Thoracic aorta (tissue), 2 donors: ENCODE measurements at regions not wholly inside any gene's neighbourhood (a gene's known extent, or its start where the extent isn't known, plus 50 kb on each side); places are given as distances from the start of the nearest gene placed in this dataset.
"Not testable (repeated sequence)": the region's sequence is repeated elsewhere in the genome, so short reads cannot be mapped to it uniquely, and the experiment has no call there.

ENCODE experiments used
- ATAC-seq: fragments of 150-250 bp; one replicate; pipeline ENCODE4 v1.8.0; 2017; ENCODE audit warnings: low read depth; ENCODE audit not compliant: insufficient number of reproducible peaks, low FRiP score
- DNase-seq: peaks from one replicate; pipeline ENCODE4 v3.0.0-alpha.2; 2020; ENCODE audit warnings: low spot score
- H3K27ac ChIP-seq, 2 donors: fragments of 200-600 bp; sonication (generic); 1 replicate in 1 of 2; 2 replicates in 1 of 2; pipeline ENCODE4 v1.5.1; 2016; ENCODE audit warnings: mild to moderate bottlenecking in 2 of 2, moderate library complexity in 2 of 2
- H3K27me3 ChIP-seq: fragments of 200-600 bp; sonication (generic); replicated peaks from 2 replicates; pipeline ENCODE4 v1.6.0; 2016; ENCODE audit warnings: mild to moderate bottlenecking; ENCODE audit not compliant: insufficient read depth
- H3K36me3 ChIP-seq: fragments of 200-600 bp; sonication (generic); one replicate; pipeline ENCODE4 v1.5.1; 2016
- H3K4me1 ChIP-seq, 2 donors: fragments of 200-600 bp; sonication (generic); 1 replicate in 1 of 2; 2 replicates in 1 of 2; pipeline versions ENCODE4 v1.5.1 to v1.6.0; 2016; ENCODE audit warnings: low read depth in 2 of 2, mild to moderate bottlenecking in 1 of 2; ENCODE audit not compliant: control insufficient read depth in 1 of 2
- H3K4me3 ChIP-seq: fragments of 200-600 bp; sonication (generic); 2 replicates; pipeline ENCODE4 v1.5.1; 2016; ENCODE audit warnings: mild to moderate bottlenecking
- H3K9me3 ChIP-seq: fragments of 200-600 bp; sonication (generic); 2 replicates; pipeline ENCODE4 v1.5.1; 2016
- TF ChIP-seq, protein P1 (sequence below): fragments of 200-600 bp; sonication (generic); IDR thresholded peaks from one replicate; pipeline ENCODE4 v1.5.1; 2019; ENCODE audit warnings: antibody characterized with exemption

DNA sequence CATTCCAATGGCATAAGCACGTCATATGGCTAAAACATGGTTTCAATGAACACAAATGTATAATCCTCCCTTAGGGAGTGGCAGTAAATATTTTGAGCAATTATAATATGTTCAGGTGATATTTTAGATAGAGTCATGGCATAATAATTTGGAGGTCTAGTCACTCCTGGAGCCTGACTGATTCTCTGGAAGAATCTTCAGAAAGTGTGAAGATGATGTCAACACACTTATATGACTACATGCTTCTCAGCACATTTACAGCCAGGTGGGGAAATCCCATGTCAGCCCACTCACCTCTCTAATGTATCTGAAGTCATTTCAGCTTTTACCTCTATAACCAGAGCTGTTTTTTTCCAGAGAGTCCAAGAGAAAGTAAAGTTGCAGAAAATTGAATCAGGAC is 474.8 kb downstream of the SHISA9 start:
- no peaks in the 10 kb centered on the region for H3K4me1 ChIP-seq
- no peak overlapping the region for H3K4me3 ChIP-seq
- no peaks in the 10 kb centered on the region for H3K9me3 ChIP-seq
- DNase-seq (no peak), ATAC-seq (no peak)
- TF ChIP-seq, protein P1, sequence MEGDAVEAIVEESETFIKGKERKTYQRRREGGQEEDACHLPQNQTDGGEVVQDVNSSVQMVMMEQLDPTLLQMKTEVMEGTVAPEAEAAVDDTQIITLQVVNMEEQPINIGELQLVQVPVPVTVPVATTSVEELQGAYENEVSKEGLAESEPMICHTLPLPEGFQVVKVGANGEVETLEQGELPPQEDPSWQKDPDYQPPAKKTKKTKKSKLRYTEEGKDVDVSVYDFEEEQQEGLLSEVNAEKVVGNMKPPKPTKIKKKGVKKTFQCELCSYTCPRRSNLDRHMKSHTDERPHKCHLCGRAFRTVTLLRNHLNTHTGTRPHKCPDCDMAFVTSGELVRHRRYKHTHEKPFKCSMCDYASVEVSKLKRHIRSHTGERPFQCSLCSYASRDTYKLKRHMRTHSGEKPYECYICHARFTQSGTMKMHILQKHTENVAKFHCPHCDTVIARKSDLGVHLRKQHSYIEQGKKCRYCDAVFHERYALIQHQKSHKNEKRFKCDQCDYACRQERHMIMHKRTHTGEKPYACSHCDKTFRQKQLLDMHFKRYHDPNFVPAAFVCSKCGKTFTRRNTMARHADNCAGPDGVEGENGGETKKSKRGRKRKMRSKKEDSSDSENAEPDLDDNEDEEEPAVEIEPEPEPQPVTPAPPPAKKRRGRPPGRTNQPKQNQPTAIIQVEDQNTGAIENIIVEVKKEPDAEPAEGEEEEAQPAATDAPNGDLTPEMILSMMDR, result no peak
- H3K27me3 ChIP-seq, result no peaks in the 10 kb centered on the region
- no peaks in the 10 kb centered on the region for H3K36me3 ChIP-seq
- H3K27ac ChIP-seq, result no peak overlapping the region

DNA sequence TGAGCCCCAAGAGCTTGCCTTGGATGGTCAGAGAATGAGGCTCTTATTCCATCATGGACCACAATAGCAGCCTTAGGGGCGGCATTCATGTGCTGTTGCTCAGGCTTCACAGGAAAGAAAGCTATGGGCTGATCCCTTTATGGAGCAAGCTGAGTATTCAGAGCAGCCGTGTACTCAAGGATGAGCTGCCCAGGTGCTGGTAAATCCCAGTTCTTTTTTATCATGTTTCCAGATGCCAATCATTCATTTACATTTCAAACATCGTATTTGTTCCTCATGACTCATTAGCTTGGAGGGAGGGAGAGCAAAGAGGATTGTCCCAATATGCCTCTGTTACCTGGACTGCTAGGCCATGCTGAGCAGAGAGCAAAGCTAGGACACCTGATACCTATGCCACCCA is 475.7 kb downstream of the SHISA9 start:
- DNase-seq, result no peak
- H3K9me3 ChIP-seq, result no peaks in the 10 kb centered on the region
- H3K4me3 ChIP-seq, result no peak overlapping the region
- H3K27ac ChIP-seq, result no peak overlapping the region
- no peak for ATAC-seq
- no peaks in the 10 kb centered on the region for H3K36me3 ChIP-seq
- H3K27me3 ChIP-seq, result no peaks in the 10 kb centered on the region
- TF ChIP-seq, protein P1, result no peak
- no peaks in the 10 kb centered on the region for H3K4me1 ChIP-seq

DNA sequence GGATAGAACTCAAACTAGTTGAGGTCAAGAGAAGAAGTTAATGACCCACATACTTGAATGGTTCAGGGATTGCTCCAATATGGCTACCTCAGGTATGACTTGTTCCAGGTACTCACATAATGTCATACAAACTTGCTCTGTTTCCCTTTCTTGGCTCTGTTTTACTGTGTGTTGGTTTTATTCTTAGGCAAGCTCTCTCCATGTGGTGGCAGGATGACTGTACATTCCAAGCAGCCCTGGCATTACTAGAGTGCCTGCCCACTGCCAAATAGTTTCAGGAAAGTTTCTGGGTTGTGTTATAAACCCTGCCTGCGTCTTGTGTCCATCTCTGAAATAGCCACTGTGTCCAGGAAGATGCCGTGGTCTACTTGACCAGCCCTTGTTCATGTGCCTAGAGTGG is 476.8 kb downstream of the SHISA9 start:
- no peak overlapping the region for H3K27ac ChIP-seq
- no peaks in the 10 kb centered on the region for H3K36me3 ChIP-seq
- no peaks in the 10 kb centered on the region for H3K9me3 ChIP-seq
- DNase-seq, result no peak
- ATAC-seq, result no peak
- H3K4me3 ChIP-seq, result no peak overlapping the region
- TF ChIP-seq, protein P1, result no peak
- no peaks in the 10 kb centered on the region for H3K4me1 ChIP-seq
- no peaks in the 10 kb centered on the region for H3K27me3 ChIP-seq

DNA sequence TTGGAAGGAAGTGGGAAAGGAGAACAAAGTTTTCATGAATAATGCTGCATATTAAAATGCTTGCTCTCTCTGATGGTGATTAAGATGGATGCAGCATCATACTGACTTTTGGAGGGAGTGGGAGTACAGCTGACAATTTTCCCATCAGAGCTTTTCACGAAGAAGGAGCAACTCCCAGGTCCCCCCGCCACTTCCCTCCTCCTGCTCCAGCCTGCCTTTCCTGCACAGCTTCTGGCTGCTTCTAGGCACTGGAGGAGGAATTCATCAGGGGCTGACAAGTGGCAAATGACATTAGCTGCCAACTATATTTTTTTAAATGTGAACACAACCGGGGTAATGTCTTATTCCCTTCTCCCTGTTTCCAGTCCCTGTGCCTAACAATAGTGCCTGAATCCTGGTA is 477.9 kb downstream of the SHISA9 start:
- no peak overlapping the region for H3K27ac ChIP-seq
- H3K4me3 ChIP-seq, result no peak overlapping the region
- H3K36me3 ChIP-seq, result no peaks in the 10 kb centered on the region
- DNase-seq (no peak), ATAC-seq (no peak)
- no peaks in the 10 kb centered on the region for H3K9me3 ChIP-seq
- no peaks in the 10 kb centered on the region for H3K4me1 ChIP-seq
- no peaks in the 10 kb centered on the region for H3K27me3 ChIP-seq
- TF ChIP-seq, protein P1, result no peak

DNA sequence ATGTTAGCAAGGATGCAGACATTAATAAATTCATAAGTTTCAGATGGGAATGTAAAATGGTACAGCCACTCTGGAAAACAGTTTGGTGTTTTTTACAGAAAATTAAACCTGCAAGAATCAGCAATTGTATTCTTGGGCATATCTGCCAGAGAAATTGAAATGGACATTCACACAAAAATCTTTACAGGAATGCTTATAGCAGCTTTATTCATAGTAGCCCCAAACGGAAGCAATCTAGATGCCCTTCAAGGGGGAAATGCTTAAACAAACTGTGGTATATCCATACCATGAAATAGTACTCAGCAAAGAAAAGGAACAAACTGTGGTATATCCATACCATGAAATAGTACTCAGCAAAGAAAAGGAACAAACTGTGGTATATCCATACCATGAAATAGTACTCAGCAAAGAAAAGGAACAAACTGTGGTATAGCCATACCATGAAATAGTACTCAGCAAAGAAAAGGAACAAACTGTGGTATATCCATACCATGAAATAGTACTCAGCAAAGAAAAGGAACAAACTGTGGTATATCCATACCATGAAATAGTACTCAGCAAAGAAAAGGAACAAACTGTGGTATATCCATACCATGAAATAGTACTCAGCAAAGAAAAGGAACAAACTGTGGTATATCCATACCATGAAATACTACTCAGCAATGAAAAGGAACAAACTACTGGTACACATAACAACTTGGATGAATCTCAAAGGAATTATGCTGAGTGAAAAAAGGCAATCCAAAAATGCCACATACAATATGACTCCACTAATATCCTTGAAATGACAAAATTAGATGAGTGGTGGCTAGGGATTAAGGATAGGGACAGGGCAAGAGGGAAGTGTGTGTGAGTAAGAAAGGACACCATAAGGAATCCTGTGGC is 484.0 kb downstream of the SHISA9 start:
- H3K4me1 ChIP-seq, H3K36me3 ChIP-seq, ATAC-seq, H3K27ac ChIP-seq, DNase-seq, H3K9me3 ChIP-seq, H3K27me3 ChIP-seq, H3K4me3 ChIP-seq: not testable (repeated sequence)
